ENCODE measurements at regions not wholly inside any gene's neighbourhood (a gene's known extent, or its start where the extent isn't known, plus 50 kb on each side); places are given as distances from the start of the nearest gene placed in this dataset.

- TF ChIP-seq CTCF (IDR thresholded peaks at IDR 0.05), result no peak
- TF ChIP-seq POLR2A (IDR thresholded peaks at IDR 0.05), result no peak
- no peak for TF ChIP-seq EP300 (IDR thresholded peaks at IDR 0.05)
Measured at GRCh38 chr3:84487296-84487695, 471.5 kb upstream of the CADM2 start.
